Loucy (cell line): ENCODE measurements at regions not wholly inside any gene's neighbourhood (a gene's known extent, or its start where the extent isn't known, plus 50 kb on each side); places are given as distances from the start of the nearest gene placed in this dataset.

ENCODE experiments used
- H2AFZ ChIP-seq: fragments of 200-600 bp; sonication (generic); 2 replicates; pipeline ENCODE4 v1.6.0; 2016; ENCODE audit warnings: antibody characterized with exemption, mild to moderate bottlenecking, low read length, moderate library complexity
- H3F3A ChIP-seq: fragments of 200-600 bp; 2 replicates; pipeline ENCODE4 v1.6.0; 2016; ENCODE audit warnings: antibody characterized with exemption, low read depth, mild to moderate bottlenecking
- H3K27me3 ChIP-seq: fragments of 200-600 bp; sonication (generic); 2 replicates; pipeline ENCODE4 v1.6.1; 2014; ENCODE audit warnings: low read length, mild to moderate bottlenecking; ENCODE audit not compliant: insufficient read depth, poor library complexity, severe bottlenecking
- H3K36me3 ChIP-seq: fragments of 200-600 bp; sonication (generic); 2 replicates; pipeline ENCODE4 v1.6.1; 2016; ENCODE audit warnings: low read length; ENCODE audit not compliant: insufficient read depth
- H3K4me1 ChIP-seq: fragments of 200-600 bp; sonication (generic); 2 replicates; pipeline ENCODE4 v1.5.1; 2014; ENCODE audit warnings: low read length, mild to moderate bottlenecking; ENCODE audit not compliant: insufficient read depth, poor library complexity, severe bottlenecking
- H3K4me2 ChIP-seq: fragments of 200-600 bp; sonication (generic); 2 replicates; pipeline ENCODE4 v1.6.0; 2014; ENCODE audit warnings: antibody characterized with exemption, low read length, low read depth, mild to moderate bottlenecking; ENCODE audit not compliant: poor library complexity, severe bottlenecking
- H3K4me3 ChIP-seq: fragments of 200-600 bp; sonication (generic); 2 replicates; pipeline ENCODE4 v1.5.1; 2014; ENCODE audit warnings: low read length, mild to moderate bottlenecking, mixed read lengths; ENCODE audit not compliant: poor library complexity, severe bottlenecking
- H3K79me2 ChIP-seq: fragments of 200-600 bp; sonication (generic); 2 replicates; pipeline ENCODE4 v1.6.1; 2014; ENCODE audit warnings: low read length; ENCODE audit not compliant: insufficient read depth
- H3K9ac ChIP-seq: fragments of 200-600 bp; sonication (generic); 2 replicates; pipeline ENCODE4 v1.6.0; 2014; ENCODE audit warnings: mild to moderate bottlenecking, low read depth, low read length, moderate library complexity; ENCODE audit not compliant: poor library complexity, severe bottlenecking
- H3K9me2 ChIP-seq: fragments of 200-600 bp; sonication (generic); replicated peaks from 2 replicates; pipeline ENCODE4 v1.6.1; 2016; ENCODE audit warnings: low read depth, low read length, mixed read lengths
- H3K9me3 ChIP-seq: fragments of 200-600 bp; sonication (generic); 2 replicates; pipeline ENCODE4 v1.6.1; 2014; ENCODE audit warnings: mild to moderate bottlenecking, antibody characterized with exemption, low read length, low read depth; ENCODE audit not compliant: insufficient read depth
- H4K20me1 ChIP-seq: fragments of 200-600 bp; sonication (generic); 2 replicates; pipeline ENCODE4 v1.6.0; 2014; ENCODE audit warnings: antibody characterized with exemption, low read length, mild to moderate bottlenecking; ENCODE audit not compliant: insufficient read depth, poor library complexity, severe bottlenecking
- EZH2phosphoT487 ChIP-seq: fragments of 200-600 bp; IDR thresholded peaks from 2 replicates; pipeline ENCODE4 v1.6.1; 2018; ENCODE audit warnings: antibody characterized with exemption, mild to moderate bottlenecking, moderate library complexity, borderline replicate concordance
- TF ChIP-seq, protein P1 (sequence below): fragments of 200-600 bp; sonication (generic); conservative IDR thresholded peaks from 2 replicates; pipeline ENCODE4 v1.5.1; 2014; ENCODE audit warnings: mild to moderate bottlenecking, antibody characterized with exemption, low read length

- H3K27me3 ChIP-seq = no peaks in the 10 kb centered on the region
- no peak overlapping the region for H3K9ac ChIP-seq
- H3K4me1 ChIP-seq = no peaks in the 10 kb centered on the region
- H3K79me2 ChIP-seq = no peaks in the 10 kb centered on the region
- H2AFZ ChIP-seq = no peak overlapping the region
- H3K9me2 ChIP-seq = no peaks in the 10 kb centered on the region
- TF ChIP-seq, protein P1, sequence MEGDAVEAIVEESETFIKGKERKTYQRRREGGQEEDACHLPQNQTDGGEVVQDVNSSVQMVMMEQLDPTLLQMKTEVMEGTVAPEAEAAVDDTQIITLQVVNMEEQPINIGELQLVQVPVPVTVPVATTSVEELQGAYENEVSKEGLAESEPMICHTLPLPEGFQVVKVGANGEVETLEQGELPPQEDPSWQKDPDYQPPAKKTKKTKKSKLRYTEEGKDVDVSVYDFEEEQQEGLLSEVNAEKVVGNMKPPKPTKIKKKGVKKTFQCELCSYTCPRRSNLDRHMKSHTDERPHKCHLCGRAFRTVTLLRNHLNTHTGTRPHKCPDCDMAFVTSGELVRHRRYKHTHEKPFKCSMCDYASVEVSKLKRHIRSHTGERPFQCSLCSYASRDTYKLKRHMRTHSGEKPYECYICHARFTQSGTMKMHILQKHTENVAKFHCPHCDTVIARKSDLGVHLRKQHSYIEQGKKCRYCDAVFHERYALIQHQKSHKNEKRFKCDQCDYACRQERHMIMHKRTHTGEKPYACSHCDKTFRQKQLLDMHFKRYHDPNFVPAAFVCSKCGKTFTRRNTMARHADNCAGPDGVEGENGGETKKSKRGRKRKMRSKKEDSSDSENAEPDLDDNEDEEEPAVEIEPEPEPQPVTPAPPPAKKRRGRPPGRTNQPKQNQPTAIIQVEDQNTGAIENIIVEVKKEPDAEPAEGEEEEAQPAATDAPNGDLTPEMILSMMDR = no peak
- TF ChIP-seq EZH2phosphoT487 = no peak
- H3K4me3 ChIP-seq = no peak overlapping the region
- no peaks in the 10 kb centered on the region for H4K20me1 ChIP-seq
- H3K36me3 ChIP-seq = no peaks in the 10 kb centered on the region
- no peaks in the 10 kb centered on the region for H3K9me3 ChIP-seq
- H3K4me2 ChIP-seq = no peak overlapping the region
- no peaks in the 10 kb centered on the region for H3F3A ChIP-seq
Measured at GRCh38 chr1:38784452-38785284, 74.9 kb downstream of the RRAGC start.

GRCh38 chr1:38783640-38784229, 75.8 kb downstream of the RRAGC start:
- no peaks in the 10 kb centered on the region for H4K20me1 ChIP-seq
- H2AFZ ChIP-seq = no peak overlapping the region
- TF ChIP-seq, protein P1 = no peak
- no peak for TF ChIP-seq EZH2phosphoT487
- H3K27me3 ChIP-seq = no peaks in the 10 kb centered on the region
- no peaks in the 10 kb centered on the region for H3K36me3 ChIP-seq
- no peak overlapping the region for H3K4me2 ChIP-seq
- H3F3A ChIP-seq = no peaks in the 10 kb centered on the region
- H3K9ac ChIP-seq = no peak overlapping the region
- no peaks in the 10 kb centered on the region for H3K4me1 ChIP-seq
- no peaks in the 10 kb centered on the region for H3K9me2 ChIP-seq
- no peak overlapping the region for H3K4me3 ChIP-seq
- no peaks in the 10 kb centered on the region for H3K79me2 ChIP-seq
- H3K9me3 ChIP-seq = no peaks in the 10 kb centered on the region

DNA sequence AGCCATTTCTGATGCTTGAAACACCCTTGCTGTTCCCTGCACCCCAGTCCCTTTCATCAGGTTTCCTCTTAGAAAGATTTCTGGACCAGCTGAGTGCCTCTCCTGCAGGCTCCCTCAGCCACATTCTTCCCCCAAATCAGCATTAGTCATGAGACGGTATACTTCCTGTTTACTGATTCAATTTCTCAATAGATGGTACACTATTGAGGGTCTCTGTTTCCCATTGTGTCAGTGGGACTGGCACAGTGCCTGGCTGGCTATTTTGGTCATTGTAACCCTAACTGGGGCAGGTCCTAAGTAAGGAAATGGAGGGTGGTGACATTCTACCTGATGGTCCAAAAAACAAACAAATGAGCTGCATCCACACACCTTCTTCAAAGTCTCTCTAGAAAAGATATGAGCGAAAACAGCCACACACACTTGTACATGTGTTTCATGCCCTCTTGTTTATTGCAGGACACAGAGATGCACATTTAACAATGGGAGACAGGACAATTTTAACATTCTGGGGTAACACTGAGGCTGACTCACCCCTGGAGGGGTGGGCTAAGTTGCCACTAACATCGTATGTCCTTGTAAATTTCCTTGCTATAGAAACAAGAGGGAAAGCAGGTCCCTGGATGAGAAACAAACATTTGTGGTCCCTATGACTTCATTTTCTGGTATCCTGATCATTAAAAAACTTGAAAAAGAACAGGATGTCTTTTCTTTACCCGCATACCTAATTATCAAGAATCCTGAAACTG, 77.5 kb downstream of the RRAGC start:
- Histone ChIP-seq H3K4me1 (no peaks in the 10 kb centered on the region), H3K9me3 (no peaks in the 10 kb centered on the region), H3F3A (no peaks in the 10 kb centered on the region), H3K79me2 (no peaks in the 10 kb centered on the region), H4K20me1 (no peaks in the 10 kb centered on the region), H3K9ac (no peak overlapping the region), H3K36me3 (no peaks in the 10 kb centered on the region), H3K9me2 (no peaks in the 10 kb centered on the region), H3K27me3 (no peaks in the 10 kb centered on the region), H3K4me2 (no peak overlapping the region), H2AFZ (no peak overlapping the region), H3K4me3 (no peak overlapping the region)
- no peak for TF ChIP-seq EZH2phosphoT487
- TF ChIP-seq, protein P1 = no peak
